Liver (tissue), 8 donors: ENCODE measurements at regions not wholly inside any gene's neighbourhood (a gene's known extent, or its start where the extent isn't known, plus 50 kb on each side); places are given as distances from the start of the nearest gene placed in this dataset.

Source experiments
- DNase-seq: peaks from one replicate; pipeline ENCODE4 v3.0.0-alpha.2; 2017; ENCODE audit warnings: low spot score
- H3K27ac ChIP-seq, 2 donors: one replicate each; pipeline ENCODE4 v1.7.0; 2013; ENCODE audit warnings: inconsistent platforms in 2 of 2, low read length in 2 of 2, control low read depth in 1 of 2, low read depth in 1 of 2, mild to moderate bottlenecking in 1 of 2
- H3K27me3 ChIP-seq, 4 donors: one replicate each; pipeline versions ENCODE4 v1.6.1 to v1.7.0; 2013; ENCODE audit warnings: low read length in 3 of 4, inconsistent platforms in 1 of 4, mild to moderate bottlenecking in 1 of 4, moderate library complexity in 1 of 4; ENCODE audit not compliant: control insufficient read depth in 4 of 4, insufficient read depth in 4 of 4
- H3K36me3 ChIP-seq, 4 donors: one replicate each; pipeline versions ENCODE4 v1.6.1 to v1.7.0; 2013; ENCODE audit warnings: low read length in 3 of 4, mild to moderate bottlenecking in 3 of 4, low read depth in 1 of 4, moderate library complexity in 1 of 4; ENCODE audit not compliant: control insufficient read depth in 4 of 4, insufficient read depth in 3 of 4
- H3K4me1 ChIP-seq, 4 donors: one replicate each; pipeline versions ENCODE4 v1.6.1 to v1.7.0; 2013; ENCODE audit warnings: low read length in 3 of 4, mild to moderate bottlenecking in 3 of 4, moderate library complexity in 1 of 4; ENCODE audit not compliant: control insufficient read depth in 4 of 4, insufficient read depth in 4 of 4
- H3K4me3 ChIP-seq, 3 donors: one replicate each; pipeline versions ENCODE4 v1.6.1 to v1.7.0; 2013; ENCODE audit warnings: low read length in 3 of 3, control low read depth in 1 of 3, low read depth in 1 of 3, mild to moderate bottlenecking in 1 of 3
- H3K9ac ChIP-seq, 2 donors: one replicate each; pipeline ENCODE4 v1.7.0; 2013; ENCODE audit warnings: low read length in 2 of 2, mild to moderate bottlenecking in 2 of 2, moderate library complexity in 2 of 2, control low read depth in 1 of 2, low read depth in 1 of 2
- H3K9me3 ChIP-seq, 4 donors: one replicate each; pipeline versions ENCODE4 v1.6.1 to v1.7.0; 2013; ENCODE audit warnings: low read length in 3 of 4; ENCODE audit not compliant: control insufficient read depth in 4 of 4
- ATF3 ChIP-seq: IDR thresholded peaks from 2 replicates; pipeline ENCODE4 v1.6.1; 2016; ENCODE audit warnings: antibody characterized with exemption
- CTCF ChIP-seq: fragments of 150-350 bp; IDR thresholded peaks from 2 replicates; pipeline ENCODE4 v1.5.1; 2017; ENCODE audit warnings: improper control_type of control experiment, low read depth, low read length; ENCODE audit not compliant: missing input control
- EGR1 ChIP-seq, 2 donors: IDR thresholded peaks; 2 replicates each; pipeline ENCODE4 v1.6.1; 2016 to 2018; ENCODE audit warnings: antibody characterized with exemption in 2 of 2, low read depth in 2 of 2
- FOXA1 ChIP-seq: IDR thresholded peaks from 2 replicates; pipeline ENCODE4 v1.6.1; 2016; ENCODE audit warnings: antibody characterized with exemption
- FOXA2 ChIP-seq: IDR thresholded peaks from 2 replicates; pipeline ENCODE4 v1.6.1; 2016; ENCODE audit warnings: antibody characterized with exemption
- GABPA ChIP-seq, 2 donors: IDR thresholded peaks in 1 of 2; conservative IDR thresholded peaks in 1 of 2; 2 replicates each; pipeline ENCODE4 v1.6.1; 2016; ENCODE audit warnings: antibody characterized with exemption in 2 of 2, mild to moderate bottlenecking in 1 of 2, moderate library complexity in 1 of 2
- HNF4A ChIP-seq, 2 donors: conservative IDR thresholded peaks; 2 replicates each; pipeline ENCODE4 v1.6.1; 2016; ENCODE audit warnings: antibody characterized with exemption in 2 of 2, mild to moderate bottlenecking in 2 of 2
- HNF4G ChIP-seq: IDR thresholded peaks from 2 replicates; pipeline ENCODE4 v1.6.1; 2016; ENCODE audit warnings: antibody characterized with exemption
- JUND ChIP-seq, 2 donors: IDR thresholded peaks; 2 replicates each; pipeline ENCODE4 v1.6.1; 2016; ENCODE audit warnings: antibody characterized with exemption in 2 of 2
- MAX ChIP-seq: IDR thresholded peaks from 2 replicates; pipeline ENCODE4 v1.6.1; 2016; ENCODE audit warnings: antibody characterized with exemption
- NR2F2 ChIP-seq: IDR thresholded peaks from 2 replicates; pipeline ENCODE4 v1.6.1; 2016; ENCODE audit warnings: antibody characterized with exemption
- RAD21 ChIP-seq, 2 donors: IDR thresholded peaks; 2 replicates each; pipeline ENCODE4 v1.6.1; 2016; ENCODE audit warnings: antibody characterized with exemption in 2 of 2, mild to moderate bottlenecking in 2 of 2
- REST ChIP-seq: IDR thresholded peaks from 2 replicates; pipeline ENCODE4 v1.6.1; 2016; ENCODE audit warnings: antibody characterized with exemption, mild to moderate bottlenecking
- SP1 ChIP-seq: IDR thresholded peaks from 2 replicates; pipeline ENCODE4 v1.6.1; 2018; ENCODE audit warnings: antibody characterized with exemption, mild to moderate bottlenecking
- TAF1 ChIP-seq: conservative IDR thresholded peaks from 2 replicates; pipeline ENCODE4 v1.6.1; 2016; ENCODE audit warnings: antibody characterized with exemption, mild to moderate bottlenecking
- YY1 ChIP-seq: IDR thresholded peaks from 2 replicates; pipeline ENCODE4 v1.6.1; 2016; ENCODE audit warnings: antibody characterized with exemption, mild to moderate bottlenecking
- ZBTB33 ChIP-seq: IDR thresholded peaks from 2 replicates; pipeline ENCODE4 v1.6.1; 2016; ENCODE audit warnings: antibody characterized with exemption
- WGBS: extraction: QIAGEN DNeasy Blood & Tissue Kit; methylation state at CpG from one replicate; pipeline ENCODE4 v1.1.7; 2013; 5-methylcytosine and 5-hydroxymethylcytosine counted together
- donor health status: healthy.
- donor health status: healthy.
- donor health status: healthy.
- donor health status: healthy.
- donor health status: healthy.

- Histone ChIP-seq H3K4me3 (no peak overlapping the region), H3K27ac (no peak overlapping the region), H3K9ac (no peak overlapping the region), H3K9me3 (no peaks in the 10 kb centered on the region), H3K27me3 (no peaks in the 10 kb centered on the region), H3K36me3 (no peaks in the 10 kb centered on the region), H3K4me1 (no peaks in the 10 kb centered on the region)
- DNase-seq, result no peak
- TF ChIP-seq HNF4A (conservative IDR thresholded peaks at IDR 0.05), result no peak
- no peak for TF ChIP-seq TAF1
- no peak for TF ChIP-seq ATF3
- TF ChIP-seq YY1, result no peak
- no peak for TF ChIP-seq FOXA1
- no peak for TF ChIP-seq JUND (IDR thresholded peaks at IDR 0.05)
- TF ChIP-seq FOXA2, result no peak
- TF ChIP-seq SP1, result no peak
- TF ChIP-seq EGR1 (IDR thresholded peaks at IDR 0.05; ENCODE audit: low read depth in 2 of 2), result no peak
- no peak for TF ChIP-seq GABPA (IDR thresholded peaks at IDR 0.05 in 1 of 2, conservative IDR thresholded peaks at IDR 0.05 in 1 of 2)
- TF ChIP-seq MAX, result no peak
- TF ChIP-seq NR2F2, result no peak
- TF ChIP-seq ZBTB33, result no peak
- TF ChIP-seq REST, result no peak
- no peak for TF ChIP-seq HNF4G
- TF ChIP-seq CTCF, result no peak
- TF ChIP-seq RAD21 (IDR thresholded peaks at IDR 0.05), result no peak
Measured at GRCh38 chr4:62548765-62549164, 1348.6 kb downstream of the ADGRL3 start.

GRCh38 chr4:62548108-62548524, 1348.0 kb downstream of the ADGRL3 start:
- TF ChIP-seq HNF4G (no peak), HNF4A (conservative IDR thresholded peaks at IDR 0.05) (no peak)

More at GRCh38 chr4:62548108-62548524, 1348.0 kb downstream of the ADGRL3 start:
- DNase-seq, result no peak
- no peaks in the 10 kb centered on the region for H3K27me3 ChIP-seq
- no peak overlapping the region for H3K4me3 ChIP-seq
- H3K36me3 ChIP-seq, result no peaks in the 10 kb centered on the region
- H3K27ac ChIP-seq, result no peak overlapping the region
- no peaks in the 10 kb centered on the region for H3K4me1 ChIP-seq
- H3K9me3 ChIP-seq, result no peaks in the 10 kb centered on the region
- no peak overlapping the region for H3K9ac ChIP-seq
- 57% methylated on average over 13 of the region's 13 CpGs for WGBS
